ENCODE measurements at regions not wholly inside any gene's neighbourhood (a gene's known extent, or its start where the extent isn't known, plus 50 kb on each side); places are given as distances from the start of the nearest gene placed in this dataset.

DNA sequence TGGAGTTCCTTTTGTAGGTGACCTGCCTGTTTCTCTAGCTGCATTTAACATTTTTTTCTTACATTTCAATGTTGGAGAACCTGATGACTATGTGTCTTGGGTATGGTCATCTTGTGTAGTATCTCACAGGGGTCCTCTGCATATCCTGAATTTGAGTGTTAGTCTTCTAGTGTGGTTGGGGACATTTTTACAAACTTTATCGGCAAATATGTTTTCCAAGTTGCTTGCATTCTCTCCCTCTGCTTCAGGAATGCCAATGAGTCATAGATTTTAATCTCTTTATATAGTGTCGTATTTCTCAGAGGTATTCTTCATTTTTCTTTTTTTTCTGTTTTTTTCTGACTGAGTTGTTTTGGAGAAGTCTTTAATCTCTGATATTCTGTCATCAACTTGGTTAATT is 684.0 kb downstream of the NCAM2 start:
- no peak overlapping the region for H3K4me3 ChIP-seq (ENCODE audit: low read depth, low read length)
- 70% methylated on average over 2 of the region's 2 CpGs for WGBS

GRCh38 chr21:21688889-21689288 is 690.7 kb downstream of the NCAM2 start:
- no peaks in the 10 kb centered on the region for H3K36me3 ChIP-seq (ENCODE audit: insufficient read depth)
- no peaks in the 10 kb centered on the region for H3K4me1 ChIP-seq (ENCODE audit: insufficient read depth)
- H3K27ac ChIP-seq (ENCODE audit: low read depth), result no peak overlapping the region
- H3K4me3 ChIP-seq (ENCODE audit: low read depth, low read length), result no peak overlapping the region
- WGBS, result 55% methylated on average over 8 of the region's 8 CpGs
- no peak for DNase-seq (ENCODE audit: extremely low spot score)

More for the DNA sequence above, 684.0 kb downstream of the NCAM2 start:
- Histone ChIP-seq H3K36me3 (ENCODE audit: insufficient read depth) (no peaks in the 10 kb centered on the region), H3K4me1 (ENCODE audit: insufficient read depth) (no peaks in the 10 kb centered on the region), H3K27ac (ENCODE audit: low read depth) (no peak overlapping the region)
- DNase-seq (ENCODE audit: extremely low spot score), result no peak

DNA sequence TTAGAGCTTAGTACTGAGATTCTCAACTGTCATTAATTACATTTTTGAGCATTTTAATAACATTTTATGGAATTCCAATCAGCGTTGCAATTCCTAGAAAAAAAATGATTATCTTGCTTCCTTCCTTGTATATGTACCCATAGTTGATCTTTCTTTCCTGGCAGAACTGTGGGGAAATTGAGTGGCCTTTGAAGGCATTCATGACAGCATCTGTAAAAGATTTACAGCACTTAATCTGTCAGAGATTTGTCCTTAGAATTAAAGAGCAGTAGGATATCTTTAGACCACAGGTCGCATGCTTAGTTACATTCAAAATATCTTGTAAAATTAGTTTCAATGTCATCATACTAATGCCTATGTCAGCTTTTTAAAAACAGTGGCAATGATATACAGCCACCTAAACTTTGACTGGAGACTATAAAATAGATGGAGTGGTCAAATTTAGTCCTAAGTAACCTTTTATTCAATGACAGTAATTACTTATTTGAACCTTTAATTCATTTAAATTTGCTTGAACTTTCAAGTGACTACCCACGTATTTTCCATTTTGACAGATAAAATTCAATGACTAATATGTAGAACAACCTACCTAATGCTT is 692.0 kb downstream of the NCAM2 start:
- Histone ChIP-seq H3K36me3 (ENCODE audit: insufficient read depth) (no peaks in the 10 kb centered on the region), H3K27ac (ENCODE audit: low read depth) (no peak overlapping the region), H3K4me3 (ENCODE audit: low read depth, low read length) (no peak overlapping the region), H3K4me1 (ENCODE audit: insufficient read depth) (no peaks in the 10 kb centered on the region)
- DNase-seq (ENCODE audit: extremely low spot score), result no peak
- WGBS, result 37% methylated on average over 3 of the region's 3 CpGs

DNA sequence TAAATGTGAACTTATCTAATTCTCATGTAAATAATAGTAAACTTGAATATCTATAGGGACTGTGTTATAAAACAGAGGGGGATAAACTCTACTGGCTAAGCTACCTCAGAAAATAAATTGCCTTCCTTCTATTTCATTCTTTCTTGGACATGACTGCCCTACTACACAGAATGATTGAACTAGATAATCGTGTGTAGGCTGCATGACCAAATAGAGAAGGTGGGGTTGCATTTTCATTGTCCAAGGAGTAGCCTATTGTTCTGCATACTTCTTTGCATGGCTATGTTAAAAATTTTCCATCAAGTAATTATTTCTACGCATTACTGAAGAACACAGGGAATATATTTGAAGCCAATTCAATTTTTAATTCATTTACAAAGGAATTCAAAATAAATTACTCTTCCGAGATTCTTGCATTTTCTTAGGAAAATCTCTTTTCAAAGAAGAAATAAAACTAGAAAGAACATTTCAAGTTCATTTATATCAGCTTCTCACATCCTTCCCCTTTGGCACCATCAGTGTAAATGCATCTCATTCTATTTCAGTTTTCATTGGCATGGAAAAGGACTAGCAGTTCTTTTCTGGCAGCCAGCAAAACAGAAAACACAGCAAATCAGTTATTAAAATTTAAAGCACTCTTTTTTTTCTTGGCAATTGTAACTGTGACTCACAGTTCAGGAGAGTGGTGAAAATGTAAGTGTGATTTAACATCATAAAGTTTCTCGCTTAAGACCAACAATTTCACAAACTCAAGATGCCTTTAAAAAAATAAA is 714.7 kb downstream of the NCAM2 start:
- Histone ChIP-seq H3K36me3 (ENCODE audit: insufficient read depth) (no peaks in the 10 kb centered on the region), H3K4me3 (ENCODE audit: low read depth, low read length) (no peak overlapping the region), H3K4me1 (ENCODE audit: insufficient read depth) (no peaks in the 10 kb centered on the region), H3K27ac (ENCODE audit: low read depth) (no peak overlapping the region)
- DNase-seq (ENCODE audit: extremely low spot score), result no peak
- WGBS, result 53% methylated on average over 4 of the region's 4 CpGs

- DNase-seq (ENCODE audit: extremely low spot score), result no peak
- no peaks in the 10 kb centered on the region for H3K4me1 ChIP-seq (ENCODE audit: insufficient read depth)
- H3K36me3 ChIP-seq (ENCODE audit: insufficient read depth), result no peaks in the 10 kb centered on the region
- 69% methylated on average over 3 of the region's 3 CpGs for WGBS
- no peak overlapping the region for H3K4me3 ChIP-seq (ENCODE audit: low read depth, low read length)
- H3K27ac ChIP-seq (ENCODE audit: low read depth), result no peak overlapping the region
Observed at GRCh38 chr21:21713651-21714180, 715.5 kb downstream of the NCAM2 start.

- Histone ChIP-seq H3K36me3 (ENCODE audit: insufficient read depth) (no peaks in the 10 kb centered on the region), H3K4me1 (ENCODE audit: insufficient read depth) (no peaks in the 10 kb centered on the region), H3K27ac (ENCODE audit: low read depth) (no peak overlapping the region), H3K4me3 (ENCODE audit: low read depth, low read length) (no peak overlapping the region)
- DNase-seq (ENCODE audit: extremely low spot score), result no peak
- 88% methylated on average over 2 of the region's 2 CpGs for WGBS
Observed at GRCh38 chr21:21714426-21714825, 716.2 kb downstream of the NCAM2 start.

- no peak for DNase-seq (ENCODE audit: extremely low spot score)
- H3K4me1 ChIP-seq (ENCODE audit: insufficient read depth), result no peaks in the 10 kb centered on the region
- H3K36me3 ChIP-seq (ENCODE audit: insufficient read depth), result no peaks in the 10 kb centered on the region
- no peak overlapping the region for H3K27ac ChIP-seq (ENCODE audit: low read depth)
- no peak overlapping the region for H3K4me3 ChIP-seq (ENCODE audit: low read depth, low read length)
- whole genome bisulfite sequencing, result 78% methylated on average over 7 of the region's 7 CpGs
Observed at GRCh38 chr21:21715266-21715969, 717.2 kb downstream of the NCAM2 start.

- no peak for DNase-seq (ENCODE audit: extremely low spot score)
- H3K4me3 ChIP-seq (ENCODE audit: low read depth, low read length), result no peak overlapping the region
- no peaks in the 10 kb centered on the region for H3K4me1 ChIP-seq (ENCODE audit: insufficient read depth)
- H3K27ac ChIP-seq (ENCODE audit: low read depth), result no peak overlapping the region
- H3K36me3 ChIP-seq (ENCODE audit: insufficient read depth), result no peaks in the 10 kb centered on the region
- 94% methylated on average over 2 of the region's 2 CpGs for WGBS
Observed at GRCh38 chr21:21722731-21723130, 724.5 kb downstream of the NCAM2 start.

- Histone ChIP-seq H3K4me3 (ENCODE audit: low read depth, low read length) (no peak overlapping the region), H3K36me3 (ENCODE audit: insufficient read depth) (no peaks in the 10 kb centered on the region), H3K4me1 (ENCODE audit: insufficient read depth) (no peaks in the 10 kb centered on the region), H3K27ac (ENCODE audit: low read depth) (no peak overlapping the region)
- 64% methylated on average over 5 of the region's 5 CpGs for WGBS
- peak; percentile 18 for DNase-seq (ENCODE audit: extremely low spot score)
Observed at GRCh38 chr21:21730512-21730911, 732.3 kb downstream of the NCAM2 start.

- H3K36me3 ChIP-seq (ENCODE audit: insufficient read depth), result no peaks in the 10 kb centered on the region
- no peaks in the 10 kb centered on the region for H3K4me1 ChIP-seq (ENCODE audit: insufficient read depth)
- H3K4me3 ChIP-seq (ENCODE audit: low read depth, low read length), result no peak overlapping the region
- no peak overlapping the region for H3K27ac ChIP-seq (ENCODE audit: low read depth)
- 90% methylated on average over 6 of the region's 6 CpGs for WGBS
- DNase-seq (ENCODE audit: extremely low spot score), result no peak
Observed at GRCh38 chr21:21731626-21732025, 733.4 kb downstream of the NCAM2 start.

DNA sequence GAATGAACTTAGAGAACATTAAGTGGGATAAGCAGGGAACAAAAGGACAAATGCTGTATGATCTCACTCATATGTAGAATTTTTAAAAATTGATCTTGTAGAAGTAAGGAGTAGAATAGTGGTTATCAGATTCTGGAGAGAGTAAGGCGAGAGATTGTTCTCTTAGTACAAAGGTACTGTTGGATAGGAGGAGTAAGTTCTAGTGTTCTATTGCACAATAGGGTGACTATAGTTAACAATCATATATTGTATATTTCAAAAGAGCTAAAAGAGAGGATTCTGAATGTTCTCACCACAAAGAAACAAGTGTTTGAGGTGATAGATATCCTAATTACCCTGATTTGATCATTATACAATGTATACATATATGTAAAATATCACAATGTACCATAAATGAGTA is 735.9 kb downstream of the NCAM2 start:
- 92% methylated on average over 1 of the region's 1 CpG for WGBS
- H3K36me3 ChIP-seq (ENCODE audit: insufficient read depth), result no peaks in the 10 kb centered on the region

GRCh38 chr21:21737186-21737585 is 739.0 kb downstream of the NCAM2 start:
- Histone ChIP-seq H3K27ac (ENCODE audit: low read depth) (no peak overlapping the region), H3K36me3 (ENCODE audit: insufficient read depth) (no peaks in the 10 kb centered on the region), H3K4me3 (ENCODE audit: low read depth, low read length) (no peak overlapping the region), H3K4me1 (ENCODE audit: insufficient read depth) (no peaks in the 10 kb centered on the region)
- DNase-seq (ENCODE audit: extremely low spot score), result no peak
- WGBS, result 79% methylated on average over 7 of the region's 7 CpGs

More for the DNA sequence above, 735.9 kb downstream of the NCAM2 start:
- Histone ChIP-seq H3K4me3 (ENCODE audit: low read depth, low read length) (no peak overlapping the region), H3K27ac (ENCODE audit: low read depth) (no peak overlapping the region), H3K4me1 (ENCODE audit: insufficient read depth) (no peaks in the 10 kb centered on the region)
- no peak for DNase-seq (ENCODE audit: extremely low spot score)

DNA sequence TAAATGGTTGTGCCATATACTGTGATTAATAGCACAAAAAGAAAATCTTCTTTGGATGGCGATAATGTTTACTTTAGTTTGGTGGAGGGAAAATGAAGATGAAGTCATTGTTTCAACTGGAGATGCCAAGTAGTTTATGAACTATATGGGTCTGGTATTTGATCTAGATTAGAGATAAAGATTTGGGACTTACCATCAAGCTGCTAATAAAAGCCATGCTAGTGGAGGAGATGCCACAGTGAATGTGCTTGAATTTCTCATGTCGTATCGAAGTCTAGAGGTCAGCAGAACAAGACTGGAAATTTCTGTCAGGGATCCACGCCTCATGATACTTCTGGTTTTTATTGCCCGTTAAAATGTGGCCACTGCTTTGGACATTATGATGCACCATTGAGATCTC is 742.0 kb downstream of the NCAM2 start:
- H3K4me3 ChIP-seq (ENCODE audit: low read depth, low read length), result no peak overlapping the region
- no peak overlapping the region for H3K27ac ChIP-seq (ENCODE audit: low read depth)
- no peak for DNase-seq (ENCODE audit: extremely low spot score)
- 64% methylated on average over 5 of the region's 5 CpGs for WGBS
- H3K36me3 ChIP-seq (ENCODE audit: insufficient read depth), result no peaks in the 10 kb centered on the region
- no peaks in the 10 kb centered on the region for H3K4me1 ChIP-seq (ENCODE audit: insufficient read depth)

All from urinary bladder (tissue), 3 donors.